ENCODE measurements at regions not wholly inside any gene's neighbourhood (a gene's known extent, or its start where the extent isn't known, plus 50 kb on each side); places are given as distances from the start of the nearest gene placed in this dataset.

DNA sequence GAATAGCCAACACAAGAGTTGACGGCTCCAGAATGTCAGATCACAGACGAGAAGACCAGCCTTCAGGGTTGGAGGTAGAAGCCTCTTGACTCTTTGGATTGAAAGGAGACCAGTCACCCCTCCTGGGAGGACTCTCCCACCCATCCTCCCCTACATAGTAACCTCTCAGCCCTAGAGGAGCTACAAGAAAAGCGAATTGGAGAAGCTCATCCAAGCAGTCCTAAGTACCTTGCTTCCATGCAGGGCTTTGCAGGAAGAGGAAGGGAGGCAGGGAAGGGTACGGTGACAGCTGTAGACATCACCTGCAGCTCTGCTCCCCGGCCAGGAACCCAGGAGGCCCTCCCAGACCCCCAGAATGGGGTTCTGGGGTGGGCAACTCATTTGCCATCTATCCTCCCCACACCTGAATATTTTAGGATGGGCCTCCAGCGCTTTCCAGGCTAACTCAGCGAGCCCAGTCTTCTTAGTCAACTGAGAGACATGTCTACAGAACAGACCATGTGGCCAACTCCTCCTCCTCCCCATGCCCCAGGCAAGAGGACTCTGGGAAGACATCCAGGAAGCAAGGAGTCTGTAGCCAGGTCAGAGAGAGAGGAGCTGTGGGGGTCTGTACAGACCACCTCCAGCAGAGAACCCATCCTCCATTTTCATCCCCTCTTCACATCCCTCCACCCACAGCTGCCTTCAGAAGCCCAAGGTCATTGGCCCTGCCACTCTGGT, 55.6 kb upstream of the LBX1 start:
- ChIA-PET POLR2A (interaction anchor here (0.6 kb wide), 1 partner anchor 205 kb away, joined by 3 read pairs; no protein-coding TSS in a partner anchor), CTCF (interaction anchor here (0.9 to 15.8 kb wide), 5 partner anchors 10 to 68 kb away, joined by 3 to 253 read pairs (median 4); no protein-coding TSS in a partner anchor)
- Histone ChIP-seq H3K4me1 (peaks cover 3% of the 10 kb centered on the region; the same call in 1 of the 3 replicates), H3K27ac (no peak overlapping the region), H3K9me3 (no peaks in the 10 kb centered on the region), H3K4me2 (no peak overlapping the region), H3K4me3 (no peak overlapping the region)
- ATAC-seq, result no peak
- FAIRE-seq, result no peak
- TF ChIP-seq CEBPB (IDR thresholded peaks at IDR 0.05), result no peak
- no peak for TF ChIP-seq SMC3 (IDR thresholded peaks at IDR 0.05)
- TF ChIP-seq HOXA7 (CRISPR knock-in tag; IDR thresholded peaks at IDR 0.05), result no peak
- no peak for TF ChIP-seq GATA3 (IDR thresholded peaks at IDR 0.05; ENCODE audit: borderline replicate concordance)
- TF ChIP-seq FOSL2 (IDR thresholded peaks at IDR 0.05), result no peak
- no peak for TF ChIP-seq FOSL2 (CRISPR knock-in tag; IDR thresholded peaks at IDR 0.05)
- TF ChIP-seq RNF2 (IDR thresholded peaks at IDR 0.05; ENCODE audit: borderline replicate concordance, low read depth), result no peak
- no peak for TF ChIP-seq RAD21 (conservative IDR thresholded peaks at IDR 0.05 in 1 of 2, IDR thresholded peaks at IDR 0.05 in 1 of 2)
- 72% methylated on average over 7 of the region's 7 CpGs for WGBS (ENCODE audit: missing lambda C conversion rate)
- DNase-seq (ENCODE audit: low read depth in 1 of 2, low spot score in 1 of 2), result no peak

DNA sequence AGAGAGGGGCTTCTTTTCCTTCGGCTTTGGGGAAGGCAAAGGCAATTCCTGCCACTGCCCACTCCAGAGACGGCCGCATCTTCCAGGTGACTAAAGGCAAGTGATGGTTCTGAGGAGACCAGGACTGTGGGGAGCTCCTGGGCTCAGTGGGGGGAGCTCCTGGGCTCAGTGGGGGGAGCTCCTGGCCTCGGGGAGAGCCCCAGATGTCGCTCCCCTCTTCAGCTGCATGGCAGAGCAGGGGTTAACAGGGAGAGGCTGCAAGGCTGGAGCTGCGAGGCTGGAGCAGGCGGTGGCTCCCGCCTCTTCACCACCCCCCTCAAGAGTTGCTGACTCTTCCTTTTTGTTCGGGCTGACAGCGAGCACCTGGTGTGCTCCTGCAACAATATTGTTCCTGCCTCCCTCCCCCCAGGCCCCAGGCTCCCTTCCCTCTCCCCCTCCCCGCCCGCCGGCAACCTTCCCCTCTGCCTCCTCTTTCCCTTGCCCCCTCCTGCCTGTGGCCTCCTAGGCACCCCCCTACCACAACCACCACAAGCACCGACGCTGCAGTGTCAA, 56.3 kb upstream of the LBX1 start:
- CTCF ChIA-PET, result interaction anchor here (0.9 to 15.8 kb wide), 5 partner anchors 10 to 125 kb away, joined by 3 to 253 read pairs (median 4); no protein-coding TSS in a partner anchor
- 53% methylated on average over 9 of the region's 15 CpGs for WGBS (ENCODE audit: missing lambda C conversion rate)
- TF ChIP-seq MAFK (IDR thresholded peaks at IDR 0.05; ENCODE audit: partially characterized antibody), result peak; percentile 39
- TF ChIP-seq, protein P1, sequence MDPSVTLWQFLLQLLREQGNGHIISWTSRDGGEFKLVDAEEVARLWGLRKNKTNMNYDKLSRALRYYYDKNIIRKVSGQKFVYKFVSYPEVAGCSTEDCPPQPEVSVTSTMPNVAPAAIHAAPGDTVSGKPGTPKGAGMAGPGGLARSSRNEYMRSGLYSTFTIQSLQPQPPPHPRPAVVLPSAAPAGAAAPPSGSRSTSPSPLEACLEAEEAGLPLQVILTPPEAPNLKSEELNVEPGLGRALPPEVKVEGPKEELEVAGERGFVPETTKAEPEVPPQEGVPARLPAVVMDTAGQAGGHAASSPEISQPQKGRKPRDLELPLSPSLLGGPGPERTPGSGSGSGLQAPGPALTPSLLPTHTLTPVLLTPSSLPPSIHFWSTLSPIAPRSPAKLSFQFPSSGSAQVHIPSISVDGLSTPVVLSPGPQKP (IDR thresholded peaks at IDR 0.05; ENCODE audit: low read depth, low read length), result no peak
- Histone ChIP-seq H3K4me1 (peaks cover 3% of the 10 kb centered on the region; the same call in 1 of the 3 replicates), H3K9me3 (no peaks in the 10 kb centered on the region), H3K4me2 (0 out of 3 replicates have a peak overlapping the region, but pooled peaks have one; percentile 23), H3K4me3 (no peak overlapping the region), H3K27ac (no peak overlapping the region)
- no peak for FAIRE-seq
- no peak for DNase-seq (ENCODE audit: low read depth in 1 of 2, low spot score in 1 of 2)
- POLR2A ChIA-PET, result interaction anchor here (0.6 kb wide), 1 partner anchor 206 kb away, joined by 3 read pairs; no protein-coding TSS in a partner anchor
- no peak for ATAC-seq

GRCh38 chr10:101286248-101287046, 57.2 kb upstream of the LBX1 start:
- Histone ChIP-seq H3K4me1 (peaks cover 6% of the 10 kb centered on the region; the same call in 2 of the 3 replicates), H3K9me3 (no peaks in the 10 kb centered on the region), H3K27ac (no peak overlapping the region), H3K4me3 (no peak overlapping the region), H3K4me2 (0 out of 3 replicates have a peak overlapping the region, but pooled peaks have one; percentile 23)
- ChIA-PET CTCF (interaction anchor here (0.7 to 15.8 kb wide), 9 partner anchors 11 to 493 kb away, joined by 3 to 253 read pairs (median 3); no protein-coding TSS in a partner anchor), POLR2A (no interaction called here)
- 77% methylated on average over 11 of the region's 12 CpGs for WGBS (ENCODE audit: missing lambda C conversion rate)
- DNase-seq (ENCODE audit: low read depth in 1 of 2, low spot score in 1 of 2) (no peak), FAIRE-seq (no peak), ATAC-seq (no peak)
- TF ChIP-seq JUN (IDR thresholded peaks at IDR 0.05) (no peak), RARB (CRISPR knock-in tag; IDR thresholded peaks at IDR 0.05) (no peak), BCL3 (IDR thresholded peaks at IDR 0.05) (no peak), JUNB (IDR thresholded peaks at IDR 0.05) (no peak), CHD4 (IDR thresholded peaks at IDR 0.05; ENCODE audit: borderline replicate concordance) (no peak), POLR2AphosphoS2 (conservative IDR thresholded peaks at IDR 0.05; ENCODE audit: low read length) (no peak), CBX8 (IDR thresholded peaks at IDR 0.05) (no peak), CBX2 (IDR thresholded peaks at IDR 0.05; ENCODE audit: borderline replicate concordance, low read depth) (no peak), KDM1A (IDR thresholded peaks at IDR 0.05; ENCODE audit: low read depth) (no peak), BHLHE40 (IDR thresholded peaks at IDR 0.05; ENCODE audit: low read depth, low read length) (no peak), HDAC2 (IDR thresholded peaks at IDR 0.05) (no peak), ZNF302 (CRISPR knock-in tag; IDR thresholded peaks at IDR 0.05) (no peak), ZFP36 (IDR thresholded peaks at IDR 0.05; ENCODE audit: borderline replicate concordance, partially characterized antibody) (no peak), EHF (CRISPR knock-in tag; IDR thresholded peaks at IDR 0.05) (no peak)
- TF ChIP-seq, protein P2, sequence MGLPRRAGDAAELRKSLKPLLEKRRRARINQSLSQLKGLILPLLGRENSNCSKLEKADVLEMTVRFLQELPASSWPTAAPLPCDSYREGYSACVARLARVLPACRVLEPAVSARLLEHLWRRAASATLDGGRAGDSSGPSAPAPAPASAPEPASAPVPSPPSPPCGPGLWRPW (IDR thresholded peaks at IDR 0.05), result no peak
- TF ChIP-seq, protein P3, sequence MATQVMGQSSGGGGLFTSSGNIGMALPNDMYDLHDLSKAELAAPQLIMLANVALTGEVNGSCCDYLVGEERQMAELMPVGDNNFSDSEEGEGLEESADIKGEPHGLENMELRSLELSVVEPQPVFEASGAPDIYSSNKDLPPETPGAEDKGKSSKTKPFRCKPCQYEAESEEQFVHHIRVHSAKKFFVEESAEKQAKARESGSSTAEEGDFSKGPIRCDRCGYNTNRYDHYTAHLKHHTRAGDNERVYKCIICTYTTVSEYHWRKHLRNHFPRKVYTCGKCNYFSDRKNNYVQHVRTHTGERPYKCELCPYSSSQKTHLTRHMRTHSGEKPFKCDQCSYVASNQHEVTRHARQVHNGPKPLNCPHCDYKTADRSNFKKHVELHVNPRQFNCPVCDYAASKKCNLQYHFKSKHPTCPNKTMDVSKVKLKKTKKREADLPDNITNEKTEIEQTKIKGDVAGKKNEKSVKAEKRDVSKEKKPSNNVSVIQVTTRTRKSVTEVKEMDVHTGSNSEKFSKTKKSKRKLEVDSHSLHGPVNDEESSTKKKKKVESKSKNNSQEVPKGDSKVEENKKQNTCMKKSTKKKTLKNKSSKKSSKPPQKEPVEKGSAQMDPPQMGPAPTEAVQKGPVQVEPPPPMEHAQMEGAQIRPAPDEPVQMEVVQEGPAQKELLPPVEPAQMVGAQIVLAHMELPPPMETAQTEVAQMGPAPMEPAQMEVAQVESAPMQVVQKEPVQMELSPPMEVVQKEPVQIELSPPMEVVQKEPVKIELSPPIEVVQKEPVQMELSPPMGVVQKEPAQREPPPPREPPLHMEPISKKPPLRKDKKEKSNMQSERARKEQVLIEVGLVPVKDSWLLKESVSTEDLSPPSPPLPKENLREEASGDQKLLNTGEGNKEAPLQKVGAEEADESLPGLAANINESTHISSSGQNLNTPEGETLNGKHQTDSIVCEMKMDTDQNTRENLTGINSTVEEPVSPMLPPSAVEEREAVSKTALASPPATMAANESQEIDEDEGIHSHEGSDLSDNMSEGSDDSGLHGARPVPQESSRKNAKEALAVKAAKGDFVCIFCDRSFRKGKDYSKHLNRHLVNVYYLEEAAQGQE (IDR thresholded peaks at IDR 0.05), result no peak
